ENCODE measurements at regions not wholly inside any gene's neighbourhood (a gene's known extent, or its start where the extent isn't known, plus 50 kb on each side); places are given as distances from the start of the nearest gene placed in this dataset.

DNA sequence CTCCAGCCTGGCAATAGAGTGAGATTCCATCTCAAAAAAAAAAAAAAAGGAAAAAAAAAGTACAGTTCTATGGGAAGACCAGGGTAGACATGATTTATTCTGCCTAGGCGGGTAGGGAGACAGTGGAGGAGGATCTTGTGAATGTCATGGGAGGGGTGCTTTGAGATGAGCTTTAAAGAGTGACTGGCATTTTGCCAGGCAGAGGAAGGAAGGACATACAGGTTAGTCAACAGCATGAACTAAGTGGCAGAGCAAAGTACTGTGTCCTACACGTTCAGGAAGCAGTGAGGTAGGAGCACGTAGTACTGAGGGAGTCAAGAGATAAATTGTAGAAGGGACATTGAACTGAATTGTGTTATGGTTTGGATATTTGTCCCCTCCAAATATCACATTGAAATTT lies 451.5 kb downstream of the TOX3 start:
- TF ChIP-seq, protein P1, sequence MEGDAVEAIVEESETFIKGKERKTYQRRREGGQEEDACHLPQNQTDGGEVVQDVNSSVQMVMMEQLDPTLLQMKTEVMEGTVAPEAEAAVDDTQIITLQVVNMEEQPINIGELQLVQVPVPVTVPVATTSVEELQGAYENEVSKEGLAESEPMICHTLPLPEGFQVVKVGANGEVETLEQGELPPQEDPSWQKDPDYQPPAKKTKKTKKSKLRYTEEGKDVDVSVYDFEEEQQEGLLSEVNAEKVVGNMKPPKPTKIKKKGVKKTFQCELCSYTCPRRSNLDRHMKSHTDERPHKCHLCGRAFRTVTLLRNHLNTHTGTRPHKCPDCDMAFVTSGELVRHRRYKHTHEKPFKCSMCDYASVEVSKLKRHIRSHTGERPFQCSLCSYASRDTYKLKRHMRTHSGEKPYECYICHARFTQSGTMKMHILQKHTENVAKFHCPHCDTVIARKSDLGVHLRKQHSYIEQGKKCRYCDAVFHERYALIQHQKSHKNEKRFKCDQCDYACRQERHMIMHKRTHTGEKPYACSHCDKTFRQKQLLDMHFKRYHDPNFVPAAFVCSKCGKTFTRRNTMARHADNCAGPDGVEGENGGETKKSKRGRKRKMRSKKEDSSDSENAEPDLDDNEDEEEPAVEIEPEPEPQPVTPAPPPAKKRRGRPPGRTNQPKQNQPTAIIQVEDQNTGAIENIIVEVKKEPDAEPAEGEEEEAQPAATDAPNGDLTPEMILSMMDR (conservative IDR thresholded peaks at IDR 0.05; ENCODE audit: low read length), result no peak
- TF ChIP-seq EZH2phosphoT487 (IDR thresholded peaks at IDR 0.05; ENCODE audit: borderline replicate concordance, low read depth, low read length), result no peak

Data from OCI-LY7 (cell line).